Mesenteric fat pad (tissue), 1 donor: ENCODE measurements at regions not wholly inside any gene's neighbourhood (a gene's known extent, or its start where the extent isn't known, plus 50 kb on each side); places are given as distances from the start of the nearest gene placed in this dataset.

Experiments
- DNase-seq: peaks from one replicate; pipeline ENCODE4 v3.0.0-alpha.2; 2020; ENCODE audit warnings: low spot score
- donor health status: DM: yes; HTN: yes; CAD: no.

DNA sequence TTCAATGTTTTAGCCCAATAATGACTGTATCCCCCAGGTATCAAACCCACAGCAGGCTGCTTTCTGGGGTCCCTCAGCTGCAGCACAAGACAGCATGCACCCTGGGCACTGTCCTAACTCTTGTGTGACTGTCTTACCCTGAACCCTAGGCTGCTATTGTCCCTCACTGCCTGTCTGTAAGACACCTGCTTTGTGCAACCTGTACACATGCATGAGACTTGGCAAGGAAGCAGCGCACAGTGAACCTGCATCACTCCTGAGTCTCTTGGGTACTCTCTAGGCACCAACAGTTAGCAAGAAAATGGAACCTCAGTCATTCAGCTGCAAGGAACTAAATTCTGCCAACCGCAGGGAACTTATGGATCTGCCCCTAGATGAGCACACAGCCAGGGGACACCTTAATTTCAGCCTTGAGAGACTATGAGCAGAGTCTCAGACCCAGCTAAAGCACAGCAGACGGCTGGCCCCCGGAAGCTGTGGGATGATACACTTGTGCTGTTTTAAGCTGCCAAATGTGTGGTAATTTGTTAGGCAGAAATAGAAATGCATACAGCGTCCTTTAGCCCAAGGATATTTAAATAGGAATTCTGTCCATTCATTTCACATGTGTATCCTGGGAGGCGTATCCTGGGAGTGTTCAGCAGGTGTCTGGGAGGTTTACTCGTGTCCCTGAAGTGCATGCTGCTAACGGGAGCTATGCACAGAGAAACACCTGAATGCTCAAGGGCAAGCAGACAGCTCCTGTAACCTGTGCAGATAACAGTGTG, 223.8 kb downstream of the KLF13 start:
- no peak for DNase-seq

GRCh38 chr15:31551323-31551722, 224.7 kb downstream of the KLF13 start:
- no peak for DNase-seq

- DNase-seq: no peak
Measured at GRCh38 chr15:31552482-31553099, 226.0 kb downstream of the KLF13 start.

GRCh38 chr15:31554261-31554660, 227.6 kb downstream of the KLF13 start:
- no peak for DNase-seq

GRCh38 chr15:31555022-31555421, 228.4 kb downstream of the KLF13 start:
- DNase-seq: no peak

DNA sequence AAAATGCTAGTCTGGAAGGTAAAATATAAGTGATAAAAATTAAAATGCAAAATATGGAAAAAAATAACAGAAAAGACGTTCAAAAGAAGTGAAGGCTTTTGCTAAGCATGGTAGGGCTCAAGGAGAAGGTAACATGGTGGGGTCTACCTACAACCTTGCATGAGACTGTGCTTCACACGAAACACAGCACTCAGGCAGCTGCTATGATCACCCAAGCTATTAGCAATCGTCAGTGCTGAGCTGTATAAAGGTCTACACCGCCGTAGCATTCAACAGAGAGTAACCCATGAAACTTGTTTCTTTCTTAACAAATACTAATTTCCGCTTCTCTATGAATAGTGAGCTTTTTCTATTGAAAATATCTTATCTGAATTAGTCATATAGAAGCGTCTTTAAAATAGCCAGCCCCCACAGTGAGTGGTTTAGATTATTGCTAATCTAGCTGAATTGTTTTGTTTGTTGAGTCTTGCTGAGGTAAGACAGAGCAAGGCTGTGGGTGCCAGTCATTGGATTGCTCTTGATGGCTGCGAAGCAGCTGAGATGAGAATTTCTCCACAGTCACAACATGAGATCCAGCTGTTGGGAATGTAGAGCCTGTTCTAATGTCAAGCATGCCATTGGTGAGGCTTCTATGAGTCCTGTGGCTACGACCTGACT, 230.0 kb downstream of the KLF13 start:
- no peak for DNase-seq

GRCh38 chr15:31557899-31558298, 231.3 kb downstream of the KLF13 start:
- DNase-seq: no peak

DNA sequence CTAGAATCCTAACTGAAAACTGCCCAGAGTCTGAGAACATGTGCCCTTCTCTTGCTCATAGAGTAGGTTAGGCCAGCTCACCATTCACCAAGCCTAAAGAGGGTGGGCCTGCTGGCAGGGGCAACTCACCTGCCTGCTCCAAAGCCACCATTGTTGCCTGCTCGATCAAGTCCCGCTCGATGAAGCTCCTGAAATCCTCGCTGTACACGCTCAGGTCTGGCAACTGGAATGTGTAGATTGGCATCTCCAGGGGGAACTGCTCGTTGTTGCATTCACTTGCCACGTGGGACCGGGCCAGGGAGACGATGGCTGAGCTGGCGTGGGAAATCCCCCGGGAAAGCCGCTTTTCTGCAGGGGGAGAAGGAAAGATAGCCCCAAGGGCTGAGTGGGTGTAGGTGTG, 232.2 kb downstream of the KLF13 start:
- no peak for DNase-seq

GRCh38 chr15:31559786-31560185, 233.2 kb downstream of the KLF13 start:
- no peak for DNase-seq

DNA sequence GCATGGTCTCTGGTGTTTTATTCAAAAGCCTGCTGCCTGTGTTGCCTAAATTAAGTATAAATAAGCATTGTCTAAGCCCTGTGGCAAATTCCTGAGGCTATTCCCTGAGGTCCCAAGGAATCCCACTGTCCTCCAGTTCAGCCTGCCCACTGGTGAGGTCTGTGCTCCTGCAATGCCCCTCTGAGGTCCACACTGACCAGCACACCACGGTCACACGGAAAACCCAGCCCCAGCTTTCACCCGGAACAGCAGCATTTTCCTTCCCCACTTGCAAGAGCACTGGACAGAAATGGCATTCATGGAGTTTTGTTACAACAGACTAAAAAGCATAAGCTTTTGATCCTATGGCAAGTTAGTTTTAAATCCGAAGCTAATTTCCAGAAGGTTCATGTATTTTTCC, 234.0 kb downstream of the KLF13 start:
- no peak for DNase-seq

- DNase-seq: no peak
Measured at GRCh38 chr15:31561156-31561555, 234.5 kb downstream of the KLF13 start.

DNA sequence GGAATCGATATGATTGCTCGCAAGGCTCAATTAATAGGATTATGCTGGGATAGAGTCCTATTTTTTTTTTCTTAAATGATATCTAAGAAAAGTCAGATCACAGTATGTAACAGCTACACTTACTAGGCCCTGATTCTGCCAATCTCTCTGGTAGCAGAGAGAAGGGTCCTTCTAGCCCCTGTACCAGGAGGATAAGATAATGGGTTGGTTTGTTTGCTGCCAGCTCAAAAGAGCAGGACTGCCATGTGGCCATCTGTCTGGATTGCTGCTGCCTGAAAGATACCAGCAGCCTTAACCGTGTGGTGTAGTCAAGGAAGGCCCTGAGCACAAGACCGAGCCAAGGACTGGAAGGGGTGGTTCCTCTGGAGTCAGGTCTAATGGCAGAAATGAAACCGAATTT, 236.4 kb downstream of the KLF13 start:
- no peak for DNase-seq

GRCh38 chr15:31563421-31563820, 236.8 kb downstream of the KLF13 start:
- no peak for DNase-seq

GRCh38 chr15:31567861-31568260, 241.2 kb downstream of the KLF13 start:
- DNase-seq: no peak

GRCh38 chr15:31569836-31570235, 243.2 kb downstream of the KLF13 start:
- DNase-seq: no peak

- no peak for DNase-seq
Measured at GRCh38 chr15:31570591-31570990, 244.0 kb downstream of the KLF13 start.

DNA sequence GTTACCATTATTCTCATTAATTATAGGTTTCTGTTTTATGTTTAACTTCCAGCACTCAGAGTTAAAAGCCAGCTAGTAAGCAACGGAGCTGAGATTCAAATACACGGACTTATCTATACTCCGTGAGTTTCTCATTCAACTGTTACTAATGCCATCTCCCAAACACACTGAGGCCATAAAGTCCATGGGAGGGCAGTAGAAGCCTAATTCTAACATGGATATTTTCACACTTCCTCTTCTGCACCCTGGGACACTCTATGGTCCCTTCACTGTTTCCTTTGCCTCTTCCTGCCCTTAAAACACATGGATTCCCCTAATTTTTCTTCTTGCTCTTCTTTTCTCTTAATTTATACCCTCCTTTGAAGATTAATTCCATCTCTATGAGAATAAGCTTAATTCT, 245.0 kb downstream of the KLF13 start:
- DNase-seq: no peak

DNA sequence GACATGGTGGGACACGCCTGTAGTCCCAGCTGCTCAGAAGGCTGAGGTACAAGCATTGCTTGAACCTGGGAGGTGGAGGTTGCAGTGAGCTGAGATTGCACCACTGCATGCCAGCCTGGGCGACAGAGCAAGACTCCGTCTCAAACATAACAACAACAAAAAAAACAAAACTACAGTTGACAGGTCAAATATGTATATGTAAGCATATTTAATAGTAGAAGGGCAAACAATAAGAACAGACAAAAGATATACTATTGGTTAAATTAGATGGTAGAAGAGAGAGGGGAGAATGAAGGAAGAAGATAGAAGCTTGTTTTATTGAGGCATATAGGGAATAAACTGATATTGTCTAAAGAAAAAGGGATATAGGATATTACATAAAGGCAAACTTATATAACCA, 247.1 kb downstream of the KLF13 start:
- DNase-seq: no peak

- DNase-seq: no peak
Measured at GRCh38 chr15:31574766-31575165, 248.1 kb downstream of the KLF13 start.

DNA sequence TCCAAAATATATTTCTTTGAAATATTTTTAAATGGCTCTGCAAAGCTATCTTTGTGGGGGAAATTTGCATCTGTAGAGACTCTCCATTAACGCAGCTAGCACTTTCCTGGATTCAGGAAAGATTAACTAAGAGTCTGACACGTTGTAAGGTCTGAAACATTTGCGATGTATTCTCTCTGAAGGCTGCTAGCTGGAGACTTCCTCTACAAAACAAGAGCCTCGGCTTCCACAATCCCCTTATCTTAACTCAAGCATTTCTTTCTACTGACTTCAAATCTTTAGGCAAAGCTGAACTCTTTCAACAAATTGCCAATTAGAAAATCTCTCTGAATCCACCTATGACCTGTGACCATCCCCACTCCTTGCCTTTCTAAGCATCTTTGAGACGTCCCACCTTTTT, 250.5 kb downstream of the KLF13 start:
- DNase-seq: no peak

DNA sequence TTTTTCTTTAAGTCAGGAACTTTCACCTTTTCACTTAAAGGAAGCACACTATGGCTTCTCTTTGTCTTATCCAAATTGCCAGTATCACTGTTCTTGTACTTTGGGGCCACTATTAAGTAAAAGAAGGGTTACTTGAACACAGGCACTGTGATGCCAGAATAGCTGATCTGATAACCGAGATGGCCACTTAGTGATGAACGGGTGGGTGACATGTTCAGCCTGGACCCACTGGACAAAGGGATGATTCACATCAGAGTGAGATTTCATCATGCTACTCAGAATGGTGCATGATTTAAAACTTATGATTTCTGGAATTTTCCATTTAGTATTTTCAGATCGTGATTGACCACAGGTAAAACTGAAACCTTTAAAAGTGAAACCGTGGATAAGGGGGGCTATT, 252.6 kb downstream of the KLF13 start:
- DNase-seq: no peak

GRCh38 chr15:31579976-31580375, 253.3 kb downstream of the KLF13 start:
- DNase-seq: no peak

DNA sequence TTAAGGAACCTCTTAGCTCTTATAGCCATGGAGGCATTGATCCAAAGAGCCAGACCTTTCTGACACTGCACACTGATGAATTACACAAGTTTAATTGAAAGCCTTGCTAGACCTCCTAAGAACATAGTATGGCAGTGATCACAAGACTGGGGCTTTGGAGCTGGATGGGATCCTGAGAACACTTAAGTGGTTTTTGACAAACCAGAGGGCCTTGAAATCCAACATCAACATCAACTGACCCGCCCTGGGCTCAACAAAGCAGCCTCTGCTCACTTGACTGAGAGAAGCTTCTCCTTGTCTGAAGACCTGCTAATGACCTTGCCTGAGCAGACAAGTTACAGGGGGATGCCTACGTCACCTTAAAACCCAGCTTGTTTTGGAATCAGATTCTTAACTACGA, 257.6 kb downstream of the KLF13 start:
- DNase-seq: no peak
